ENCODE measurements at regions not wholly inside any gene's neighbourhood (a gene's known extent, or its start where the extent isn't known, plus 50 kb on each side); places are given as distances from the start of the nearest gene placed in this dataset.

GRCh38 chr14:54206516-54206915, 190.3 kb upstream of the CDKN3 start:
- no peak for TF ChIP-seq CTCF (IDR thresholded peaks at IDR 0.05)
- no peak for ATAC-seq
- no peak for FAIRE-seq
- no peaks in the 10 kb centered on the region for H3K27me3 ChIP-seq
- no peaks in the 10 kb centered on the region for H3K4me1 ChIP-seq
- intact Hi-C loops (cut with DNase I): no loop called here
- no peaks in the 10 kb centered on the region for H3K9me3 ChIP-seq
- H3K4me3 ChIP-seq: no peak overlapping the region
- DNase-seq: no peak
- WGBS, 2 donors: 17 to 39% methylated on average over 1 of the region's 1 CpG
- H3K27ac ChIP-seq: no peak overlapping the region
- H3K36me3 ChIP-seq: no peaks in the 10 kb centered on the region

- Histone ChIP-seq H3K27ac (no peak overlapping the region), H3K9me3 (no peaks in the 10 kb centered on the region), H3K27me3 (no peaks in the 10 kb centered on the region), H3K36me3 (no peaks in the 10 kb centered on the region), H3K4me1 (no peaks in the 10 kb centered on the region), H3K4me3 (no peak overlapping the region)
- intact Hi-C loops (cut with DNase I): no loop called here
- no peak for ATAC-seq
- FAIRE-seq: no peak
- WGBS, 2 donors: 55 to 74% methylated on average over 2 of the region's 2 CpGs
- DNase-seq: no peak
- TF ChIP-seq CTCF (IDR thresholded peaks at IDR 0.05): no peak
Measured at GRCh38 chr14:54207075-54207474, 189.7 kb upstream of the CDKN3 start.

- no peak overlapping the region for H3K4me3 ChIP-seq
- ATAC-seq (no peak), DNase-seq (no peak), FAIRE-seq (no peak)
- 63 to 70% methylated on average over 6 of the region's 6 CpGs for WGBS, 2 donors
- TF ChIP-seq CTCF (IDR thresholded peaks at IDR 0.05): no peak
- intact Hi-C loops (cut with DNase I): no loop called here
- no peaks in the 10 kb centered on the region for H3K36me3 ChIP-seq
- H3K27ac ChIP-seq: no peak overlapping the region
- no peaks in the 10 kb centered on the region for H3K27me3 ChIP-seq
- H3K4me1 ChIP-seq: no peaks in the 10 kb centered on the region
- no peaks in the 10 kb centered on the region for H3K9me3 ChIP-seq
Measured at GRCh38 chr14:54207476-54208462, 189.0 kb upstream of the CDKN3 start.

- H3K9me3 ChIP-seq: no peaks in the 10 kb centered on the region
- H3K4me1 ChIP-seq: no peaks in the 10 kb centered on the region
- ATAC-seq (no peak), DNase-seq (no peak), FAIRE-seq (no peak)
- TF ChIP-seq CTCF (IDR thresholded peaks at IDR 0.05): no peak
- WGBS, 2 donors: 27% methylated on average over 2 of the region's 2 CpGs
- intact Hi-C loops (cut with DNase I): no loop called here
- no peak overlapping the region for H3K27ac ChIP-seq
- H3K27me3 ChIP-seq: no peaks in the 10 kb centered on the region
- H3K36me3 ChIP-seq: no peaks in the 10 kb centered on the region
- H3K4me3 ChIP-seq: no peak overlapping the region
Measured at GRCh38 chr14:54208751-54209150, 188.1 kb upstream of the CDKN3 start.
